RWPE2 (cell line): ENCODE measurements at regions not wholly inside any gene's neighbourhood (a gene's known extent, or its start where the extent isn't known, plus 50 kb on each side); places are given as distances from the start of the nearest gene placed in this dataset.

ENCODE experiments used
- ATAC-seq: fragments of 200-7000 bp; cut with Tn5 transposase; 3 replicates; pipeline ENCODE4 v1.9.1; 2021; ENCODE audit warnings: low read depth
- DNase-seq: peaks from one replicate; pipeline ENCODE4 v3.0.0-alpha.2; 2020; ENCODE audit warnings: low spot score
- H3K27ac ChIP-seq: fragments of 450-650 bp; 2 replicates; pipeline ENCODE4 v1.5.1; 2017; ENCODE audit warnings: mild to moderate bottlenecking; ENCODE audit not compliant: poor library complexity, severe bottlenecking
- H3K27me3 ChIP-seq: fragments of 250-450 bp; sonication (Bioruptor Pico); 2 replicates; pipeline ENCODE4 v1.5.1; 2021; ENCODE audit warnings: mild to moderate bottlenecking, moderate library complexity; ENCODE audit not compliant: insufficient read depth, poor library complexity, severe bottlenecking
- H3K36me3 ChIP-seq: fragments of 250-450 bp; sonication (Bioruptor Pico); 2 replicates; pipeline ENCODE4 v1.5.1; 2020; ENCODE audit warnings: low read depth, mild to moderate bottlenecking, moderate library complexity
- H3K4me1 ChIP-seq: fragments of 250-450 bp; sonication (Bioruptor Pico); 2 replicates; pipeline ENCODE4 v1.5.1; 2021; ENCODE audit warnings: mild to moderate bottlenecking, moderate library complexity; ENCODE audit not compliant: insufficient read depth, poor library complexity, severe bottlenecking
- H3K4me3 ChIP-seq: fragments of 250-450 bp; sonication (Bioruptor Pico); 2 replicates; pipeline ENCODE4 v1.5.1; 2021; ENCODE audit warnings: mild to moderate bottlenecking, moderate library complexity; ENCODE audit not compliant: severe bottlenecking
- H3K9me3 ChIP-seq: fragments of 250-450 bp; sonication (Bioruptor Pico); 2 replicates; pipeline ENCODE4 v1.5.1; 2021; ENCODE audit warnings: mild to moderate bottlenecking, moderate library complexity; ENCODE audit not compliant: severe bottlenecking
- CTCF ChIP-seq: fragments of 450-650 bp; IDR thresholded peaks from one replicate; pipeline ENCODE4 v1.5.1; 2017; ENCODE audit warnings: mild to moderate bottlenecking, moderate library complexity; ENCODE audit not compliant: poor library complexity, severe bottlenecking

- TF ChIP-seq CTCF = no peak
- no peak for DNase-seq
- Histone ChIP-seq H3K36me3 (no peaks in the 10 kb centered on the region), H3K27ac (no peak overlapping the region), H3K4me3 (no peak overlapping the region), H3K27me3 (no peaks in the 10 kb centered on the region), H3K9me3 (no peaks in the 10 kb centered on the region), H3K4me1 (peaks cover 30% of the 10 kb centered on the region)
- peak; percentile 30; the same call in 2 of the 3 replicates for ATAC-seq
Measured at GRCh38 chr7:12809476-12809875, 122.0 kb downstream of the ARL4A start.

GRCh38 chr7:12812111-12812510 is 124.7 kb downstream of the ARL4A start:
- TF ChIP-seq CTCF = no peak
- Histone ChIP-seq H3K9me3 (no peaks in the 10 kb centered on the region), H3K27ac (no peak overlapping the region), H3K27me3 (no peaks in the 10 kb centered on the region), H3K36me3 (no peaks in the 10 kb centered on the region), H3K4me1 (peaks cover 26% of the 10 kb centered on the region), H3K4me3 (no peak overlapping the region)
- DNase-seq (no peak), ATAC-seq (no peak)

GRCh38 chr7:12814107-12814506 is 126.7 kb downstream of the ARL4A start:
- Histone ChIP-seq H3K36me3 (no peaks in the 10 kb centered on the region), H3K27me3 (no peaks in the 10 kb centered on the region), H3K4me1 (peaks cover 24% of the 10 kb centered on the region), H3K27ac (peak overlapping the region; percentile 53), H3K9me3 (no peaks in the 10 kb centered on the region), H3K4me3 (no peak overlapping the region)
- TF ChIP-seq CTCF = no peak
- ATAC-seq = peak; percentile 98
- no peak for DNase-seq

- Histone ChIP-seq H3K4me3 (no peak overlapping the region), H3K27me3 (no peaks in the 10 kb centered on the region), H3K27ac (peak overlapping the region; percentile 53), H3K36me3 (no peaks in the 10 kb centered on the region), H3K4me1 (peaks cover 17% of the 10 kb centered on the region), H3K9me3 (no peaks in the 10 kb centered on the region)
- DNase-seq (no peak), ATAC-seq (no peak)
- no peak for TF ChIP-seq CTCF
Measured at GRCh38 chr7:12814828-12815227, 127.4 kb downstream of the ARL4A start.

GRCh38 chr7:12815426-12815825 is 128.0 kb downstream of the ARL4A start:
- Histone ChIP-seq H3K27me3 (no peaks in the 10 kb centered on the region), H3K9me3 (no peaks in the 10 kb centered on the region), H3K36me3 (no peaks in the 10 kb centered on the region), H3K4me3 (no peak overlapping the region), H3K27ac (peak overlapping the region; percentile 53), H3K4me1 (peaks cover 16% of the 10 kb centered on the region)
- no peak for ATAC-seq
- TF ChIP-seq CTCF = no peak
- no peak for DNase-seq
